GM12873 (cell line): ENCODE measurements at regions not wholly inside any gene's neighbourhood (a gene's known extent, or its start where the extent isn't known, plus 50 kb on each side); places are given as distances from the start of the nearest gene placed in this dataset.

Experiments
- TF ChIP-seq, protein P1 (sequence below): IDR thresholded peaks from 2 replicates; pipeline ENCODE4 v1.5.1; 2012; ENCODE audit warnings: low read depth, mild to moderate bottlenecking, moderate library complexity, low read length, control low read depth; ENCODE audit not compliant: insufficient read depth; ENCODE audit errors: missing control alignments

GRCh38 chr4:183828839-183829238 is 76.3 kb upstream of the STOX2 start:
- TF ChIP-seq, protein P1, sequence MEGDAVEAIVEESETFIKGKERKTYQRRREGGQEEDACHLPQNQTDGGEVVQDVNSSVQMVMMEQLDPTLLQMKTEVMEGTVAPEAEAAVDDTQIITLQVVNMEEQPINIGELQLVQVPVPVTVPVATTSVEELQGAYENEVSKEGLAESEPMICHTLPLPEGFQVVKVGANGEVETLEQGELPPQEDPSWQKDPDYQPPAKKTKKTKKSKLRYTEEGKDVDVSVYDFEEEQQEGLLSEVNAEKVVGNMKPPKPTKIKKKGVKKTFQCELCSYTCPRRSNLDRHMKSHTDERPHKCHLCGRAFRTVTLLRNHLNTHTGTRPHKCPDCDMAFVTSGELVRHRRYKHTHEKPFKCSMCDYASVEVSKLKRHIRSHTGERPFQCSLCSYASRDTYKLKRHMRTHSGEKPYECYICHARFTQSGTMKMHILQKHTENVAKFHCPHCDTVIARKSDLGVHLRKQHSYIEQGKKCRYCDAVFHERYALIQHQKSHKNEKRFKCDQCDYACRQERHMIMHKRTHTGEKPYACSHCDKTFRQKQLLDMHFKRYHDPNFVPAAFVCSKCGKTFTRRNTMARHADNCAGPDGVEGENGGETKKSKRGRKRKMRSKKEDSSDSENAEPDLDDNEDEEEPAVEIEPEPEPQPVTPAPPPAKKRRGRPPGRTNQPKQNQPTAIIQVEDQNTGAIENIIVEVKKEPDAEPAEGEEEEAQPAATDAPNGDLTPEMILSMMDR: no peak

DNA sequence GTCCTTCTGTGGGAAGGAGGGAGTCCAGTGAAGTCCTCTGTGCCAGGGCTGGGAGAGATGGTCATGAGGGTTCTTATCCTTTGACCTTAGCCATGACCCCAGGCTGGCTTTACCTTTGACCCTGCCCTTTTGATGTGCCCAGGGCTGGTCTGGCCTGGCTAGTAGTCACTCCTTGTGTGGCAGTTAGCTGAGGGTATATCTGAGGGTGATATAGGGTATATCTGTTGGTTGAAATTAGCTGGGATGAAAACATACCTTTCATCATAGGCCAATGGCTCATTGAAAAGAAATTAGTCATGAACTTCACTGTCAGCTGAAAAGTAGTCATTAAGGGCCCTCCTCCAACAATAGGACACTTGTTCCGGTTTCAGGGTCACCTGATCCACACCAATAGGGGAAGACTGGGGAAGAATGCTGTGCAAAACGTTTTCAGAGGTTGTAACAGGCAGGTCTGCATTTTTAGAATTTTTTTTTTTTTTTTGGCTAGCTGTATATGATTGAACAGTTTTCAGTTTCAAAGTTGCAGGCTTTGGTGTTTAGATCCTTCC is 74.6 kb upstream of the STOX2 start:
- TF ChIP-seq, protein P1: no peak

DNA sequence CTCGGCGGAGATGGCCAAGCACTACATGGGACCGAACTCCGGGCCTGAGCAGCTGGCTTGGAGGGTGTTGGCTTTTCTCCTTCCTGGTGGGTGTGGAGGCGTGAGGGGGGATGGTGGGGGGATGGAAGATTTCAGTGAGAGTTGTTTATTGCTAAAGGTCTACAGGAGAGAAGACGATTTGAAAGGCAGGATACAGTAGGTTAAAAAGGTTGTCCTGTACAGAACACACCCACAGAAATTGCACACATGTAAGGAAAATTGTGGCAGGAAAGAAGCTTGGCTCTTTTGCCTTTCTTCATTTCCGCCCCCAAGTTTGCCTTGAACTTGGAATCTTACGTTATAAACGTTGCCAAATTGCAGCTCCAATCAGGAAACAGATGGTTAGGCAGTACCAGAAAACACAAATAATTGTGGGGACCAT is 74.1 kb upstream of the STOX2 start:
- TF ChIP-seq, protein P1: no peak

GRCh38 chr4:183831683-183832082 is 73.4 kb upstream of the STOX2 start:
- TF ChIP-seq, protein P1: no peak

GRCh38 chr4:183832776-183833450 is 72.2 kb upstream of the STOX2 start:
- TF ChIP-seq, protein P1: no peak

DNA sequence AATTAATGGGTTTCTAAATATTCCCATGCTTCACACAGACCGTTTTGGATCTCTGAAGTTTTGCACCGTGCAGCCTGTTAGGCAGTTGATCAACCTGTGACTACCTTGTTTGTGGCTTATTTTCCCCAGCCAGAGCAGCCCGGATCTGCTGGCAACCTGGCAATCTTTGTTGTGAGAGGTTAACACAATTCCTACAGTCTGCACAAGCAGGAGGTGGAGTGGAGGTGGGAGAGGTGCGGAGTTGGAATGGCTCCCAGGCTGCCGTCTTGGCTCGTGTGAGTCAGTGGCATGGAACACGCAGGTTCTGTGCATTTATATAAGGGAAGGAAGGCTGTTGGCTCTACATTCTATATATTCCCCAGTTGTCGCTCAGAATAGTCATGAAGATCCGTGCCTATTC is 70.9 kb upstream of the STOX2 start:
- TF ChIP-seq, protein P1: no peak

DNA sequence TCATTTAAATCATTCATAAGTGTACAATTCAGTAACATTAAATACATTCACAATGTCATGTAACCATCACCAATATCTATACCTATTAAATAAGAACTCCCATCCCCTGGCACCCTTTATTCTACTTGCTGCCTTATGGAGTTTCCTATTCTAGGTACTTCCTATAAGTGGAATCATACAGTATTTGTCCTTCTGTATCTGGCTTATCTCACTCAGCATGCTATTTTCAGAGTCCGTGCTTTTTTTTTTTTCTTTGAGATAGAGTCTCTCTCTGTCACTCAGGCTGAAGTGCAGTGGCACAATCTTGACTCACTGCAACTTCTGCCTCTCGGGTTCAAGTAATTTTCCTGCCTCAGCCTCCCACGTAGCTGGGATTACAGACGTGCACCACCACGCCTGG is 67.9 kb upstream of the STOX2 start:
- TF ChIP-seq, protein P1: no peak
